HFF-Myc (cell line): ENCODE measurements at regions not wholly inside any gene's neighbourhood (a gene's known extent, or its start where the extent isn't known, plus 50 kb on each side); places are given as distances from the start of the nearest gene placed in this dataset.
"Not testable (repeated sequence)": the region's sequence is repeated elsewhere in the genome, so short reads cannot be mapped to it uniquely, and the experiment has no call there.

Experiments
- DNase-seq: peaks from one replicate; pipeline ENCODE4 v3.0.0-alpha.2; 2011; ENCODE audit warnings: low read depth; ENCODE audit errors: extremely low read depth
- H3K4me3 ChIP-seq: replicated peaks from 2 replicates; pipeline ENCODE4 v1.5.1; 2011; ENCODE audit warnings: low read depth, mild to moderate bottlenecking, control low read depth, low read length
- TF ChIP-seq, protein P1 (sequence below): IDR thresholded peaks from 2 replicates; pipeline ENCODE4 v1.5.1; 2012; ENCODE audit warnings: mild to moderate bottlenecking, low read depth, low read length, control low read depth; ENCODE audit errors: missing control alignments

DNA sequence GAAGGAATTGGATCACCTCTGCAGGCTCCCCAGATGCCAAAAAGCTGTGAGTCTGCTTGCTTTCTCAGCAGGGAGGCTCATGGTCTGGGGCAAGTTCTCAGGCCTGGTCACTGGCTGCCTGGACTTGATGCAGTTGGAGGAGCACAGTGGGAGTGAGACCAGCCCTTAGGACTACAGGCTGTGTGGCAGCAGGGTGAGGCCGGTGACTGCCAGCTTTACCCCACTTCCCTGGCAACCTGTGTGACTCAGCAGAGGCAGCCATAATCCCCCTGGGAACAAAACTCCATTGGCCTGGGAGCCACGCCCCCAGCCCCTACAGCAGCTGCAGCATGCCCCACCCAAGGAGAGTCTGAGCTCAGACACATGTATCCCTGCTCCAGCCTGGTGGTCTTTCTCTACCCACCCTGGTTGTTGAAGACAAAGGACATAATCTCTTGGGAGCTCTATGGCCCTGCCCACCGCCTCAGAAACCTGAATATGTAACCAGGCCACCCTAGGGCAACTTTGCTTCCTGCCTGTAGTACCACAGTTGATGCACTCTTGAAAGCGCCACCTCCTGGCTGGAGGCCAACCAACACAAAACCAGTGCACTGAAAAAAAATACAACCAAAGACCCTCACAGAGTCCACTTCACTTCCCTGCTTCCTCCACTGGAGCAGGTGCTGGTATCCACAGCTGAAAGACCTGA, 106.8 kb upstream of the SPATS2L start:
- H3K4me3 ChIP-seq: no peak overlapping the region
- TF ChIP-seq, protein P1, sequence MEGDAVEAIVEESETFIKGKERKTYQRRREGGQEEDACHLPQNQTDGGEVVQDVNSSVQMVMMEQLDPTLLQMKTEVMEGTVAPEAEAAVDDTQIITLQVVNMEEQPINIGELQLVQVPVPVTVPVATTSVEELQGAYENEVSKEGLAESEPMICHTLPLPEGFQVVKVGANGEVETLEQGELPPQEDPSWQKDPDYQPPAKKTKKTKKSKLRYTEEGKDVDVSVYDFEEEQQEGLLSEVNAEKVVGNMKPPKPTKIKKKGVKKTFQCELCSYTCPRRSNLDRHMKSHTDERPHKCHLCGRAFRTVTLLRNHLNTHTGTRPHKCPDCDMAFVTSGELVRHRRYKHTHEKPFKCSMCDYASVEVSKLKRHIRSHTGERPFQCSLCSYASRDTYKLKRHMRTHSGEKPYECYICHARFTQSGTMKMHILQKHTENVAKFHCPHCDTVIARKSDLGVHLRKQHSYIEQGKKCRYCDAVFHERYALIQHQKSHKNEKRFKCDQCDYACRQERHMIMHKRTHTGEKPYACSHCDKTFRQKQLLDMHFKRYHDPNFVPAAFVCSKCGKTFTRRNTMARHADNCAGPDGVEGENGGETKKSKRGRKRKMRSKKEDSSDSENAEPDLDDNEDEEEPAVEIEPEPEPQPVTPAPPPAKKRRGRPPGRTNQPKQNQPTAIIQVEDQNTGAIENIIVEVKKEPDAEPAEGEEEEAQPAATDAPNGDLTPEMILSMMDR: no peak
- no peak for DNase-seq

DNA sequence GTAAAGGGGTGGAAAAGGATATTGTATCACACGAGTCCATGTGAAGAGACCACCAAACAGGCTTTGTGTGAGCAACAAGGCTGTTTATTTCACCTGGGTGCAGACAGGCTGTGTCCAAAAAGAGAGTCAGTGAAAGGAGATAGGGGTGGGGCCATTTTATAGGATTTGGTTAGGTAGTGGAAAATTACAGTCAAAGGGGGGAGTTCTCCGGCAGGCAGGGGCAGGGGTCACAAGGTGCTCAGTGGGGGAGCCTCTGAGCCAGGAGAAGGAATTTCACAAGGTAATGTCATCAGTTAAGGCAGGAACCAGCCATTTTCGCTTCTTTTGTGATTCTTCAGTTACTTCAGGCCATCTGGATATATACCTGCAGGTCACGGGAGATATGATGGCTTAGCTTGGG, 104.7 kb upstream of the SPATS2L start:
- not testable (repeated sequence) for H3K4me3 ChIP-seq, DNase-seq

DNA sequence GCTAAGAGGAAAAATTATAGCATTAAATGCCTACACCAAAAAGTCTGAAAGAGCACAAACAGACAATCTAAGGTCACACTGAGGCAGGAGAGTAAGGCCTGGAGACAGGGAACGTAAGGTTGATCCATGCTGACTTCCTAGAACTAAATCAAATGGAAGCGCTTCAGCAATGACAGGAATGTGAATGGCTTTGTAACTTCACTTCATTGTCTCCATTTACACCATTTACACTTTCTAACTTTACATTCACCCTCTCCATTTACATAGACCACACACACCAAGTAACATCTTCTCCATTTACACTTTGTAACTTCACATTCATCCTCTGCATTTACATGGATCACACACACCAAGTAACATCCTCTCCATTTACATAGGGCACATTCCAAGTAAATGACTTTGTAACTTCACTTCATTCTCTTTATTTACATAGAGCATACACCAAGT, 103.1 kb upstream of the SPATS2L start:
- H3K4me3 ChIP-seq: no peak overlapping the region
- DNase-seq: no peak
- TF ChIP-seq, protein P1: no peak

DNA sequence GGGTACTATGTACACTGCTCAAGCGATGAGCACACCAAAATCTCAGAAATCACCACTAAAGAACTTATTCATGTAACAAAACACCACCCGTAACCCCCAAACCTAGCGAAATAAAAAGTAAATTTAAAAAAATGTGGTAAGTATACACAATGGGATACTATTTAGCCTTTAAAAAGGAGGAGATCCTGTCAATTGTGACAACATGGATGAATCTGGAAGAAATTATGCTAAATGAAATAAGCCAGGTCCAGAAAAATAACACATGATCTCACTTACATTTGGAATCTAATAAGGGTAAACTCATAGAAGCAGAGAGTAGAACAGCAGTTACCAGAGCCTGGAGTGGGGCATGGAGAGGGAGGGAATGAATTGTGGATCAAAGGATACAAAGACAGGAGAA, 98.5 kb upstream of the SPATS2L start:
- no peak overlapping the region for H3K4me3 ChIP-seq
- no peak for DNase-seq
- TF ChIP-seq, protein P1: no peak

DNA sequence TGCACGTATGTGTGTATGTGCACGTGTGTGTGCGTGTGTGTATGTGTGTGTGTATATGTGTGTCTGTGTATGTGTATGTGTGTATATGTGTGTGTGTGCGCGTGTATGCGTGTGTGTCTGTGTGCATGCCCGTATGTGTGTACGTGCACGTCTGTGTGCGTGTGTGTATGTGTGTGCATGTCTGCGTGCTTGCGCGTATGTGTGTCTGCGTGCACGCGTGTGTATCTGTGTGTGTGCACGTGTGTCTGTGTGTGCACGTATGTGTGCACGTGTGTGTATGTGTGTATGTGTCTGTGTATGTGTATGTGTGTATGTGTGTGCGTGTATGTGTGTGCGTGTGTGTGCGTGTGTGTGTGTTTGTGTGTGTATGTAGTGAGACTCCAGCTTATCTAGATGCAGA, 97.5 kb upstream of the SPATS2L start:
- H3K4me3 ChIP-seq: no peak overlapping the region
- no peak for DNase-seq
- TF ChIP-seq, protein P1: no peak

DNA sequence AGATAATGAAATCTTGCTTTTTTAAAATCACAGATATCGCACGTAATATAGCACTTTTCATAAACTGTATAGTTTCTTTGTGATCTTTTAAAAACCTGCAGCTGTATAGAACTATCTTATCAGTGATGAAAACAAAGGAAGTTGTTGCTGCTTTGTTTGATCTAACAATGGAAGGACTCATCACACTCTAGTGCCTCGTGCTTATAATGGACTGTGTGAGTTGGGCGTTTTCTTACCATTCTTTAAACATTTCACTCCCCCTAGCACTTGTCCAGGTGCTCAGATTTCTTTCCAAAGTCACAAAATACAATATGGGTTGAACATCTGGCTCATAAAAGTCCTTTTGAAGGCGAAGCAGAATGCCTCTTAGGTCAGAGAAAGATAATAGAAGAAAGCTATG, 94.8 kb upstream of the SPATS2L start:
- no peak overlapping the region for H3K4me3 ChIP-seq
- no peak for DNase-seq
- TF ChIP-seq, protein P1: no peak

DNA sequence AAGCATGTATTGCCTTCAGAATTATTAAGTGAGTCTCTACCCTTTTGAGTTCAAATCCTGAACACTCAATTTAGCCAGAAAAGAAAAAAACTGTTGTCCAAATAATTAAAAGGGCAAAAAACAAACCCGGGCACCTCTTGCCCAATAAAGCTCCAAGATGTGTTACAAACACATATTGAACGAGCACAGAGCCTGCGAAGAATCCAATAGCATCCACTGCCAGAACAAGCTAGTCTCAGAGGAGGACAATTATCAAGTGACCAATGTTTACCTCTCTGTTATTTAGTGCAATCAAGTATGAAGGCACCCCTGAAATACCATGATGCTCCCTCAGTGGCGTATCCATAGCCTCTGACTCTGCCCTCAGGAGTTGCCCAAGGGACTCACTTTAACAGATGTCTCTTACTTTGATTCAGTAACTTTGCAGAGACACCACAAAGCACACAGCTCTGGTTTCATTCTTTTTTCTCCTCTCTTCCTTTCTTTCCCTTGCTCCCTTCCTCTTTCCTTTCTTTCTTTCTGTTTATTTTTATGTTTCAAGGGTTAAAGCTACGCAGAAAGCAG, 93.5 kb upstream of the SPATS2L start:
- TF ChIP-seq, protein P1: no peak
- no peak for DNase-seq
- no peak overlapping the region for H3K4me3 ChIP-seq
